H1 (cell line): ENCODE measurements at regions not wholly inside any gene's neighbourhood (a gene's known extent, or its start where the extent isn't known, plus 50 kb on each side); places are given as distances from the start of the nearest gene placed in this dataset.

Experiments used
- BACH1 ChIP-seq: IDR thresholded peaks from 2 replicates; pipeline ENCODE4 v1.6.1; 2012; ENCODE audit warnings: low read length, improper control_type of control experiment
- SRF ChIP-seq: IDR thresholded peaks from 2 replicates; pipeline ENCODE4 v1.6.1; 2011; ENCODE audit warnings: mild to moderate bottlenecking, low read depth, low read length, moderate library complexity
- TCF12 ChIP-seq: IDR thresholded peaks from 2 replicates; pipeline ENCODE4 v1.6.1; 2011; ENCODE audit warnings: low read depth, mild to moderate bottlenecking, low read length
- ZNF274 ChIP-seq: IDR thresholded peaks from 2 replicates; pipeline ENCODE4 v1.7.0; 2012; ENCODE audit warnings: low read length, borderline replicate concordance; ENCODE audit errors: extremely low read depth
- TF ChIP-seq, protein P1 (sequence below): fragments of 300-600 bp; sonication (generic); IDR thresholded peaks from 2 replicates; pipeline ENCODE4 v1.7.1; 2012; ENCODE audit warnings: low read length, moderate library complexity, mild to moderate bottlenecking, inconsistent platforms; ENCODE audit not compliant: insufficient replicate concordance
- TF ChIP-seq, protein P2 (sequence below): IDR thresholded peaks from 2 replicates; pipeline ENCODE4 v1.6.1; 2012; ENCODE audit warnings: low read length, inconsistent platforms
- TF ChIP-seq, protein P3 (sequence below): IDR thresholded peaks from 2 replicates; pipeline ENCODE4 v1.6.1; 2011; ENCODE audit warnings: low read length, improper control_type of control experiment

DNA sequence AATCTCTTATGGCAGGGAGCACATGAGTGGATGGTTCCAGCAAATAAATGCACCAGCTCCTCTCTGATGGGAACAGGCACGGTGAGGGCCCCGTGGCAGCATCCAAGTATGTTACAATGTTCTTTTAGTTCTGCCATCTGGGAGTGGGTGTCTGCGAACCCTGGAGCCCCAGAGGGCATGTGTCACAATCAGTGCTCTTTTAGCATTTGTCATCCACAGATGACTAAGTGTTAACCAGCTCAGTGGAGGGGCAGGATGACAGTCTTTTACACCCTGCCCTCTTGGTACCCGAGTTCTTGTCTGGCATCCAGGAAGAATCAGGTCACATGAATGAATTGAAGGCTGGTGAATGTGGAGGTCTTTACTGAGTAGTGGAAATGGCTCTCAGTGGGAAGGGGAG lies 560.4 kb upstream of the FLRT2 start (continued):
- TF ChIP-seq, protein P1, sequence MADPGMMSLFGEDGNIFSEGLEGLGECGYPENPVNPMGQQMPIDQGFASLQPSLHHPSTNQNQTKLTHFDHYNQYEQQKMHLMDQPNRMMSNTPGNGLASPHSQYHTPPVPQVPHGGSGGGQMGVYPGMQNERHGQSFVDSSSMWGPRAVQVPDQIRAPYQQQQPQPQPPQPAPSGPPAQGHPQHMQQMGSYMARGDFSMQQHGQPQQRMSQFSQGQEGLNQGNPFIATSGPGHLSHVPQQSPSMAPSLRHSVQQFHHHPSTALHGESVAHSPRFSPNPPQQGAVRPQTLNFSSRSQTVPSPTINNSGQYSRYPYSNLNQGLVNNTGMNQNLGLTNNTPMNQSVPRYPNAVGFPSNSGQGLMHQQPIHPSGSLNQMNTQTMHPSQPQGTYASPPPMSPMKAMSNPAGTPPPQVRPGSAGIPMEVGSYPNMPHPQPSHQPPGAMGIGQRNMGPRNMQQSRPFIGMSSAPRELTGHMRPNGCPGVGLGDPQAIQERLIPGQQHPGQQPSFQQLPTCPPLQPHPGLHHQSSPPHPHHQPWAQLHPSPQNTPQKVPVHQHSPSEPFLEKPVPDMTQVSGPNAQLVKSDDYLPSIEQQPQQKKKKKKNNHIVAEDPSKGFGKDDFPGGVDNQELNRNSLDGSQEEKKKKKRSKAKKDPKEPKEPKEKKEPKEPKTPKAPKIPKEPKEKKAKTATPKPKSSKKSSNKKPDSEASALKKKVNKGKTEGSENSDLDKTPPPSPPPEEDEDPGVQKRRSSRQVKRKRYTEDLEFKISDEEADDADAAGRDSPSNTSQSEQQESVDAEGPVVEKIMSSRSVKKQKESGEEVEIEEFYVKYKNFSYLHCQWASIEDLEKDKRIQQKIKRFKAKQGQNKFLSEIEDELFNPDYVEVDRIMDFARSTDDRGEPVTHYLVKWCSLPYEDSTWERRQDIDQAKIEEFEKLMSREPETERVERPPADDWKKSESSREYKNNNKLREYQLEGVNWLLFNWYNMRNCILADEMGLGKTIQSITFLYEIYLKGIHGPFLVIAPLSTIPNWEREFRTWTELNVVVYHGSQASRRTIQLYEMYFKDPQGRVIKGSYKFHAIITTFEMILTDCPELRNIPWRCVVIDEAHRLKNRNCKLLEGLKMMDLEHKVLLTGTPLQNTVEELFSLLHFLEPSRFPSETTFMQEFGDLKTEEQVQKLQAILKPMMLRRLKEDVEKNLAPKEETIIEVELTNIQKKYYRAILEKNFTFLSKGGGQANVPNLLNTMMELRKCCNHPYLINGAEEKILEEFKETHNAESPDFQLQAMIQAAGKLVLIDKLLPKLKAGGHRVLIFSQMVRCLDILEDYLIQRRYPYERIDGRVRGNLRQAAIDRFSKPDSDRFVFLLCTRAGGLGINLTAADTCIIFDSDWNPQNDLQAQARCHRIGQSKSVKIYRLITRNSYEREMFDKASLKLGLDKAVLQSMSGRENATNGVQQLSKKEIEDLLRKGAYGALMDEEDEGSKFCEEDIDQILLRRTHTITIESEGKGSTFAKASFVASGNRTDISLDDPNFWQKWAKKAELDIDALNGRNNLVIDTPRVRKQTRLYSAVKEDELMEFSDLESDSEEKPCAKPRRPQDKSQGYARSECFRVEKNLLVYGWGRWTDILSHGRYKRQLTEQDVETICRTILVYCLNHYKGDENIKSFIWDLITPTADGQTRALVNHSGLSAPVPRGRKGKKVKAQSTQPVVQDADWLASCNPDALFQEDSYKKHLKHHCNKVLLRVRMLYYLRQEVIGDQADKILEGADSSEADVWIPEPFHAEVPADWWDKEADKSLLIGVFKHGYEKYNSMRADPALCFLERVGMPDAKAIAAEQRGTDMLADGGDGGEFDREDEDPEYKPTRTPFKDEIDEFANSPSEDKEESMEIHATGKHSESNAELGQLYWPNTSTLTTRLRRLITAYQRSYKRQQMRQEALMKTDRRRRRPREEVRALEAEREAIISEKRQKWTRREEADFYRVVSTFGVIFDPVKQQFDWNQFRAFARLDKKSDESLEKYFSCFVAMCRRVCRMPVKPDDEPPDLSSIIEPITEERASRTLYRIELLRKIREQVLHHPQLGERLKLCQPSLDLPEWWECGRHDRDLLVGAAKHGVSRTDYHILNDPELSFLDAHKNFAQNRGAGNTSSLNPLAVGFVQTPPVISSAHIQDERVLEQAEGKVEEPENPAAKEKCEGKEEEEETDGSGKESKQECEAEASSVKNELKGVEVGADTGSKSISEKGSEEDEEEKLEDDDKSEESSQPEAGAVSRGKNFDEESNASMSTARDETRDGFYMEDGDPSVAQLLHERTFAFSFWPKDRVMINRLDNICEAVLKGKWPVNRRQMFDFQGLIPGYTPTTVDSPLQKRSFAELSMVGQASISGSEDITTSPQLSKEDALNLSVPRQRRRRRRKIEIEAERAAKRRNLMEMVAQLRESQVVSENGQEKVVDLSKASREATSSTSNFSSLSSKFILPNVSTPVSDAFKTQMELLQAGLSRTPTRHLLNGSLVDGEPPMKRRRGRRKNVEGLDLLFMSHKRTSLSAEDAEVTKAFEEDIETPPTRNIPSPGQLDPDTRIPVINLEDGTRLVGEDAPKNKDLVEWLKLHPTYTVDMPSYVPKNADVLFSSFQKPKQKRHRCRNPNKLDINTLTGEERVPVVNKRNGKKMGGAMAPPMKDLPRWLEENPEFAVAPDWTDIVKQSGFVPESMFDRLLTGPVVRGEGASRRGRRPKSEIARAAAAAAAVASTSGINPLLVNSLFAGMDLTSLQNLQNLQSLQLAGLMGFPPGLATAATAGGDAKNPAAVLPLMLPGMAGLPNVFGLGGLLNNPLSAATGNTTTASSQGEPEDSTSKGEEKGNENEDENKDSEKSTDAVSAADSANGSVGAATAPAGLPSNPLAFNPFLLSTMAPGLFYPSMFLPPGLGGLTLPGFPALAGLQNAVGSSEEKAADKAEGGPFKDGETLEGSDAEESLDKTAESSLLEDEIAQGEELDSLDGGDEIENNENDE = no peak
- TF ChIP-seq SRF (no peak), ZNF274 (no peak), TCF12 (no peak), BACH1 (no peak)
- TF ChIP-seq, protein P2, sequence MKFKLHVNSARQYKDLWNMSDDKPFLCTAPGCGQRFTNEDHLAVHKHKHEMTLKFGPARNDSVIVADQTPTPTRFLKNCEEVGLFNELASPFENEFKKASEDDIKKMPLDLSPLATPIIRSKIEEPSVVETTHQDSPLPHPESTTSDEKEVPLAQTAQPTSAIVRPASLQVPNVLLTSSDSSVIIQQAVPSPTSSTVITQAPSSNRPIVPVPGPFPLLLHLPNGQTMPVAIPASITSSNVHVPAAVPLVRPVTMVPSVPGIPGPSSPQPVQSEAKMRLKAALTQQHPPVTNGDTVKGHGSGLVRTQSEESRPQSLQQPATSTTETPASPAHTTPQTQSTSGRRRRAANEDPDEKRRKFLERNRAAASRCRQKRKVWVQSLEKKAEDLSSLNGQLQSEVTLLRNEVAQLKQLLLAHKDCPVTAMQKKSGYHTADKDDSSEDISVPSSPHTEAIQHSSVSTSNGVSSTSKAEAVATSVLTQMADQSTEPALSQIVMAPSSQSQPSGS = no peak
- TF ChIP-seq, protein P3, sequence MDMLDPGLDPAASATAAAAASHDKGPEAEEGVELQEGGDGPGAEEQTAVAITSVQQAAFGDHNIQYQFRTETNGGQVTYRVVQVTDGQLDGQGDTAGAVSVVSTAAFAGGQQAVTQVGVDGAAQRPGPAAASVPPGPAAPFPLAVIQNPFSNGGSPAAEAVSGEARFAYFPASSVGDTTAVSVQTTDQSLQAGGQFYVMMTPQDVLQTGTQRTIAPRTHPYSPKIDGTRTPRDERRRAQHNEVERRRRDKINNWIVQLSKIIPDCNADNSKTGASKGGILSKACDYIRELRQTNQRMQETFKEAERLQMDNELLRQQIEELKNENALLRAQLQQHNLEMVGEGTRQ = no peak
- TF ChIP-seq, all 59 proteins: peak for 0
